Activated naive CD8-positive, alpha-beta T cell treated with anti-CD3 and anti-CD28 coated beads, Interleukin-2, amount 10 ng/mL, durations not matched to agents 7 days and 5 days (primary cell): ENCODE measurements at regions not wholly inside any gene's neighbourhood (a gene's known extent, or its start where the extent isn't known, plus 50 kb on each side); places are given as distances from the start of the nearest gene placed in this dataset.
A peak's percentile ranks its signal among the peaks of the same experiment; 100 is the strongest.

Experiments
- ATAC-seq: fragments of 150-1000 bp; cut with Tn5 transposase; one replicate; pipeline ENCODE4 v1.10.0; 2021; ENCODE audit warnings: low read depth, moderate library complexity
- POLR2A ChIA-PET: fragments of 350-600 bp; sonication (Branson Sonifier 250); formaldehyde crosslinking; loops from one replicate; lab custom pipeline; 2021; ENCODE audit warnings: antibody characterized with exemption; lab: Charles Lee
- DNase-seq: peaks from one replicate; pipeline ENCODE4 v3.0.0; 2021
- H3K27ac Mint-ChIP-seq: one replicate; pipeline ENCODE4 v1.8.0; 2022; ENCODE audit warnings: mild to moderate bottlenecking, mixed read lengths
- H3K27me3 Mint-ChIP-seq: one replicate; pipeline ENCODE4 v1.8.0; 2022; ENCODE audit warnings: mild to moderate bottlenecking, moderate library complexity, mixed read lengths
- H3K36me3 Mint-ChIP-seq: one replicate; pipeline ENCODE4 v1.8.0; 2021; ENCODE audit warnings: mild to moderate bottlenecking, mixed read lengths
- H3K4me1 Mint-ChIP-seq: one replicate; pipeline ENCODE4 v1.8.0; 2021; ENCODE audit warnings: mixed read lengths
- H3K4me3 Mint-ChIP-seq: one replicate; pipeline ENCODE4 v1.8.0; 2022; ENCODE audit warnings: mild to moderate bottlenecking, moderate library complexity, mixed read lengths
- H3K9me3 Mint-ChIP-seq: one replicate; pipeline ENCODE4 v1.8.0; 2021; ENCODE audit warnings: mixed read lengths

DNA sequence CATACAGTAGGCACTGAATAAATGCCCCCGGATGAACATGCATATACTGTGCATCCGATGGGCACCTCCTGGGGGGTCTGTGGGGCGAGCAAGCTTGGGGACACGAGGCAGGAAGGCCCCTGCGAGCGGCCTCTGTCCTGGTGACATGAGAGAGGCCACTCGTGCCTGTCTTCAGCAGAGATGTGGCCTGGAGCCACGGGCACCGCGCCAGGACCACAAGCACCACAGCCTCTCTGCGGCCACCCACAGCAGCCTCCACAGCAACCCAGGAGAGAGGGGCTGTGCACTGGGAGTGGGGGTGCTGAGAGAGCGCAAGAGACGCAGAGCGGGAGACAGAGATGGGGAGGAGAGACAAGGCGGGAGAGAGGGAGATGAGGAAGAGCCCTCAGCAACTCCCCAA lies 118.5 kb downstream of the RFLNA start:
- Mint-ChIP-seq H3K9me3 (no peaks in the 10 kb centered on the region), H3K4me3 (no peak overlapping the region)
- POLR2A ChIA-PET: no interaction called here

DNA sequence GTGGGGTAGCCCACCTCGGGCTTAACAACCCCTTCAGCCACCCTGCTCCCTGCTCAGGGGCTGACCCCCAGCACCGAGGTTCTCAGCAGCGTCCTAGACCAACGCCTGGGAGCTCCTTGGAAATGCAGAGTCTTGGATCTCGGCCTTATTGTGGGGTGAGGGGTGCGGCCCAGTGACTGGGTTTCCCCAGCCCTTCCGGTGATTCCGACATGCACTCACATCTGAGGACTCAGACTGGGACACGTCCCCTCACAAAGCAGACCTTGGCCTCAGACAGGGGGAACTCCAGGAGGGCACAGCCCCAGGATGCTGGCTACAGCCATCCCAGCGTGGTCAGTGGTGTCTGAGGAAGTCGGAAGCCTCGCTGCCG lies 117.7 kb downstream of the RFLNA start:
- Mint-ChIP-seq H3K27me3 (no peaks in the 10 kb centered on the region), H3K27ac (no peak overlapping the region), H3K9me3 (no peaks in the 10 kb centered on the region), H3K4me1 (peaks cover 5% of the 10 kb centered on the region), H3K36me3 (peaks cover 5% of the 10 kb centered on the region), H3K4me3 (no peak overlapping the region)
- DNase-seq (no peak), ATAC-seq (no peak)
- POLR2A ChIA-PET: no interaction called here

More for the DNA sequence above, 118.5 kb downstream of the RFLNA start:
- H3K36me3 Mint-ChIP-seq: peaks cover 5% of the 10 kb centered on the region
- no peaks in the 10 kb centered on the region for H3K27me3 Mint-ChIP-seq
- H3K4me1 Mint-ChIP-seq: peaks cover 5% of the 10 kb centered on the region
- ATAC-seq: no peak
- no peak for DNase-seq
- H3K27ac Mint-ChIP-seq: no peak overlapping the region

DNA sequence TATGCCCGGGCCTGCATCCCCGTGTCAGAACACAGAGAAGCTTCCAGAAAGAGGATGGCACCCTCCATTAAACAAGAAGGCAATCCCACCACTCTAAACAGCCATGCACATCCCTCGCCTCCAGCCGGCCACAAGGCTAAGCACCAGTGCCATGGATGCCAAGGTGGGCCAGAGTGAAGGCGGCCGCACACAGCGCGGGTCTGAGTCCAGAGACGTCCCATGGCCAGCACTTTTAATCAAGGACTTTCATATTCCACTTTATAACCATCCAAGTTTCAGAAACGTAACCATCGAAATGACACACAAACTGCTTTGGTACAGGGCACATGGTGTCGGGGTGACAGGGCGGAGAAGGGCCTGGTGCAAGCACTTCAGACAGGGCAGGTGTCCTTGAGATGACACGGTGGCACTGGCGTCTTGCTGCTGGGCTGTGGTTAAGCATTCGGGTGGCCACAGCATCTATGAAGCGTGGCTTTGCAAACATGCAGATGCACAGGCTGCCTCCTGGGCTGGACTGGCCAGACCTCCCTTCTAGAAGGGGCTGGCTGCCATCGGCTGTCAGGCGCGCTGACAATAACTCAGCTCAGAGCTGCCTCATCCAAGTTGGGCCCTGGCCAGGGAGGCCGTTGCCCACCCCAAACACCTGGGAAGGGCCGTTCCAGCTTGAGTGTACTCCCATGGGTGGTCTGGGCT lies 117.2 kb downstream of the RFLNA start:
- no peaks in the 10 kb centered on the region for H3K36me3 Mint-ChIP-seq
- no peaks in the 10 kb centered on the region for H3K27me3 Mint-ChIP-seq
- POLR2A ChIA-PET: no interaction called here
- DNase-seq (no peak), ATAC-seq (no peak)
- no peaks in the 10 kb centered on the region for H3K9me3 Mint-ChIP-seq
- no peak overlapping the region for H3K4me3 Mint-ChIP-seq
- no peak overlapping the region for H3K27ac Mint-ChIP-seq
- peaks cover 5% of the 10 kb centered on the region for H3K4me1 Mint-ChIP-seq

DNA sequence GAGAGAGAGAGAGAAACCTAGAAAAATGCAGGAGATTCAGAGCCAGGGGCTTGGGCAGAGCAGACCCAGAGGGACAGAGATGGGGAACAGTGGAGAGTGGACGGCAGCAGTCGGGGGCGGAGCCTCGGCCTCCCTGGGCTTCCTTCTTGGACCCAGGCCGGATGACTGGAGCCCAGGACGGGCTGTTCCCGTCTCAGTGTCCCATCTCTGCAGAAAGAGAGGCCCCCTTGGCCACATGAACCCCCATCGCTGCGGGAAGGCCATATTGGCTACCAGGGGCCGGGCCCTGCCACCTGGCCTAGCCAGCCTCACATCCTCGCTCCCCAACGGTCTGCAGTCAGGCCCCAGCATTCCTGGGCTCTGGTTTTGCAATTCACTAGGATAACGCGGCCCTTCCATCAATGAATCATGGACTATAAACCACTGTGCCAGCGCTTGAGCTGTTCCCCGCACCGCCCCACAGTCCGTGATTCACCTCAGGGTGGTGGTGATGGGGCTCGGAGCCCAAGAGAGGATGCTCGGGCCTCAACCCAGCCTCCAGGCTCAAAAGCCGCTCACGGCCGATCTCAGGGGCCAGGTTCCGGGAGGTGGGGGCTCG lies 116.5 kb downstream of the RFLNA start:
- ATAC-seq (no peak), DNase-seq (no peak)
- H3K36me3 Mint-ChIP-seq: no peaks in the 10 kb centered on the region
- H3K4me1 Mint-ChIP-seq: peaks cover 5% of the 10 kb centered on the region
- no peak overlapping the region for H3K4me3 Mint-ChIP-seq
- H3K27ac Mint-ChIP-seq: peak overlapping the region; percentile 60
- H3K27me3 Mint-ChIP-seq: no peaks in the 10 kb centered on the region
- no peaks in the 10 kb centered on the region for H3K9me3 Mint-ChIP-seq
- POLR2A ChIA-PET: no interaction called here

DNA sequence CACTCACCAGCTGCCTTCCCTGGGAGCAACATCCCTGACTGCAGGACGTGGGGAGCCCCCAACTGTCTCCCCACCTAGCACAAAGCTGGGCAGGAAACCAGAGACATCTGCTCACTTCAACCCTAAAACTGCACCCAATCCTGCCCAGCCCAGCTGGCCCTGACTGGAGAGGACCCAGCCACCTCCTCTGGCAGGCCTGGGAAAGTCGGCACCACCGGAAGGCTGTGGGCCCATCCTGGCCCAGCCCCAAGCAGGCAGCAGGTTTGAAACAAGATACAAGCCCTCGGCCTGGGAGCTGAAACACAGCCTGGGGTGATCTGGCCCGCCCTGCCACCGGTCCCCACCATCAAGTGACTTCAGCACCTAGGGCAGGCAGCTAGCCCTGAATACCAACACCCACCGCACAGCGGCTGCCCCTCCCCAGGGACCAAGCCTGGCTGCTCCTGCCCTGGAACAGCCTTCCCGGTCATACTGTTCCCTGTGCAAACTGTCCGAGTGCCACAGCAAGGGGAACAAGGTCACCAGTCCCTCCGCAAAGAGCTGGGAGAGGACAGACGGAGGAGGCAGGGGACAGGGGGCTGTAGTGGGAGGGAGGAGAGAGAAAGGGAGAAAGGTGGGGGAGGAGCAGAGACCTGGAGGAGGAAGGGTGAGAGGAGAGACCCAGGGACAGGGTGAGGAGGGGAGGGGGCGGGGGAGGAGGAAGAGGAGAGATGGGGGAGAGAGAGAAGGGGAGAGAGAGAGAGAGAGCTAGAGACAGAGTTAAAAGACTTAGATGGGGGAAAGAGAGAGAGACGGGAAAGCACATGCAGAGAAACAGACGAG lies 115.7 kb downstream of the RFLNA start:
- Mint-ChIP-seq H3K4me1 (peaks cover 5% of the 10 kb centered on the region), H3K27ac (peak overlapping the region; percentile 60), H3K4me3 (no peak overlapping the region), H3K9me3 (no peaks in the 10 kb centered on the region), H3K27me3 (no peaks in the 10 kb centered on the region), H3K36me3 (no peaks in the 10 kb centered on the region)
- no peak for DNase-seq
- POLR2A ChIA-PET: interaction anchor here (1.3 kb wide), 1 partner anchor 21 kb away, joined by 4 read pairs; no protein-coding TSS in a partner anchor
- ATAC-seq: no peak

DNA sequence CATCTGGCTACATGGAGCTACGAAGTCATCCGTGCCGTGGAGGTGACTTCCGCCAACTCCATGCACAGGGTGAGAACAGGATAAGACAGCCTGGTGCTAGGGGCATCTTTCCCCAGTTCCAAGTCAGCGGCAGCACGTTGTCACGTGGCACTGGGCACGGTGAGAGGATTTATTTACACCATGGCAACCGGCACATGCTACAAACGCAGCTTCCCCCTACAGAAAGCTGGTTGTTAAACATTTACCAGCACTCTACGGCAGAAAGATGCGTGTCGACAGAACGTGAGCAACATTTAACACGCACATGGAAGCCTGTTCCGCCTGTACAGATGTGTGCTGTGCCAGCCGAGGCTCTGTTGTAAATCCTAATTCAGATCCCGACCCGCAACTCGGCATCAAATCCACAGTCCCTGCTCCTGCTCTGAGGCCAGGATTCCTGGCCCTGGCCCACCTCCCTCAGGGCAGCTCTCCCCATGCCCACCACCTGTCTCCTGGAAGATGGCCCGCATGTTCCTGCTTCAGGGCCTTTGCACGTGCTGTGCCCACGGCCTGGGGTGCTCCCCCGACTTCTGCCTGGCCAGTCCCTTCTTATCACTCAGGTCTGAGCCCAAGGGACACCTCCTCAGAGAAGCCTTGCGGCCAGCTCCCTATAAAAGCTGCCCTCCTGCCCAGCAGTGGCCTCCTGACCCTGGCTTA lies 114.1 kb downstream of the RFLNA start:
- Mint-ChIP-seq H3K9me3 (no peaks in the 10 kb centered on the region), H3K27ac (no peak overlapping the region), H3K36me3 (no peaks in the 10 kb centered on the region), H3K4me1 (peaks cover 8% of the 10 kb centered on the region), H3K4me3 (no peak overlapping the region), H3K27me3 (no peaks in the 10 kb centered on the region)
- POLR2A ChIA-PET: no interaction called here
- ATAC-seq: no peak
- no peak for DNase-seq

DNA sequence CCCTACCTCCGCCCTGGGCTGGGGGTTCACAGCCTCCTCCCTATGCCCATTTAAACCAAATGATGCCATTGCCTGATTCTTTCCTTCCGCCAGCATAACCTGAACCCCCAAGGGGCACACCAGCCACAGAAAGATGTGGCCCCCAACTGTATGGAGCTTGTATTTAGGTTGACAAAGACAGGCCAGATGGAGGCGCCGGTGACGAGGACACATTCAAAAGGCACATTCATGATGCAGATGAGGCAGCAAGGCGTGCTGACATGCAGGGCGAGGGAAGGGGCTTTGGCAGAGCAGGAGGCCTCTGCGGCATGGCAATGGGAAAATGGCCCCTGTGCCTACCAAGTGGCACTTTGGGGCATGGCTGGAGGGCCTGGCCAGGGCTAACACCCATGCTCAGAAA lies 112.2 kb downstream of the RFLNA start:
- no peaks in the 10 kb centered on the region for H3K27me3 Mint-ChIP-seq
- no peaks in the 10 kb centered on the region for H3K9me3 Mint-ChIP-seq
- DNase-seq (no peak), ATAC-seq (no peak)
- no peak overlapping the region for H3K27ac Mint-ChIP-seq
- no peaks in the 10 kb centered on the region for H3K36me3 Mint-ChIP-seq
- POLR2A ChIA-PET: no interaction called here
- peaks cover 8% of the 10 kb centered on the region for H3K4me1 Mint-ChIP-seq
- H3K4me3 Mint-ChIP-seq: no peak overlapping the region

DNA sequence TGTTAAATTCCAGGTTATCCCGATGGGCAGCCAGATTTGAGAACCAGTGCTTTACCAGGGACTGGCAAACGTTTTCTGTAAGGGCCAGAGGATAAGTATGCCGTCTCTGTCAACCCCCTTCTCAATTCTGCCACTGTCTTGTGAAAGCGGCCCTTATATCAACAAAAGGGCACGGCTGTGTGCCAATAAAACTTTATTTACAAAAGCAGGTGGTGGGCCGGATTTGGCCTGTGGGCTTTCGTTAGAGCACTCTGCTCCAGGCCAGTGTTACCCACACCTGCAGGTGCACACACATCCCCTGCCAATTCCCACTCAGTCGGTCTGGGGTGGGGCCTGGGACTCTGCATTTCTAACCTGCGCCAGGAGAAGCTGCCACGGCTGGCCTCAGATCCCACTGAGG lies 111.2 kb downstream of the RFLNA start:
- ATAC-seq (no peak), DNase-seq (no peak)
- Mint-ChIP-seq H3K4me1 (peaks cover 7% of the 10 kb centered on the region), H3K27ac (no peak overlapping the region), H3K9me3 (no peaks in the 10 kb centered on the region), H3K36me3 (peaks cover 2% of the 10 kb centered on the region), H3K4me3 (no peak overlapping the region), H3K27me3 (no peaks in the 10 kb centered on the region)
- POLR2A ChIA-PET: no interaction called here

DNA sequence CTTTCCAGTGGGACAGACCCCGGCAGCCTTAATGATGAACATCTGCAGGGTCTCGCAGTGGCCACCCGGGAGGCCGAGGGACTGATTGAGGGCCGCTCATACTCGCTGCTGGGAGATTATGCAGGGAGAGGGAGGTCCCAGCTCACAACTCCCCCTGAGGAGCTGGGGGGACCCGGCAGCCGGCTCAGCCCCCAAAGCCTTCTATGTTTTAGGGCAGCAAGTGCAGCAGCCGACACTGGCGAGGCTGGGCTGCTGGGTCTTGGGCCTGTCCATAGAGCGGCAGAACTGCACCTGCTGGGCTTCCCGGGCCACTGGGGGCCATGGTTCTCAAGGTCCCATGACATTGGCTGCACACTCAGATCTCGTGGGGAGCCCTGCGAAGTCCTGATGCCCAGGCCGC lies 110.7 kb downstream of the RFLNA start:
- Mint-ChIP-seq H3K9me3 (no peaks in the 10 kb centered on the region), H3K4me1 (peaks cover 5% of the 10 kb centered on the region), H3K36me3 (peaks cover 2% of the 10 kb centered on the region), H3K27me3 (no peaks in the 10 kb centered on the region), H3K4me3 (no peak overlapping the region), H3K27ac (no peak overlapping the region)
- POLR2A ChIA-PET: no interaction called here
- no peak for DNase-seq
- no peak for ATAC-seq

DNA sequence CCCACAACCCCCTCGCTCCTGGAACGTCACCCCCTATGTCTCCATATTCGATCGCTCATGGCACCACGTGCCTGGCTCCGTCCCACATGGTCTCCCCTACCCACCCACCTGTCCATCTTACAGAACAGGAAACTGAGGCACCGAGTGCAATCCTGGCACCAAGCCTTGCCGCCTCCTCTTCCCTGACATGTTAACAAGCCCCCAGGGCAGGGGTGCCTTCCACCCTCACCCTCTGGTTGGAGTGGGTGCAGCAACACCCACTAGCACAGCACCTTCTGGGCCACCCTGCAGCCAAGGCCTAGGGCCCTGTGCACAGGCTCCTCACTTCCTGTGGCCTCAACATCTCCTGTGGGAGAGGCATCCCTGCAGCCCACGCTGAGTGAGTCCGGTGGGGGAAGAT lies 110.3 kb downstream of the RFLNA start:
- no peak for ATAC-seq

DNA sequence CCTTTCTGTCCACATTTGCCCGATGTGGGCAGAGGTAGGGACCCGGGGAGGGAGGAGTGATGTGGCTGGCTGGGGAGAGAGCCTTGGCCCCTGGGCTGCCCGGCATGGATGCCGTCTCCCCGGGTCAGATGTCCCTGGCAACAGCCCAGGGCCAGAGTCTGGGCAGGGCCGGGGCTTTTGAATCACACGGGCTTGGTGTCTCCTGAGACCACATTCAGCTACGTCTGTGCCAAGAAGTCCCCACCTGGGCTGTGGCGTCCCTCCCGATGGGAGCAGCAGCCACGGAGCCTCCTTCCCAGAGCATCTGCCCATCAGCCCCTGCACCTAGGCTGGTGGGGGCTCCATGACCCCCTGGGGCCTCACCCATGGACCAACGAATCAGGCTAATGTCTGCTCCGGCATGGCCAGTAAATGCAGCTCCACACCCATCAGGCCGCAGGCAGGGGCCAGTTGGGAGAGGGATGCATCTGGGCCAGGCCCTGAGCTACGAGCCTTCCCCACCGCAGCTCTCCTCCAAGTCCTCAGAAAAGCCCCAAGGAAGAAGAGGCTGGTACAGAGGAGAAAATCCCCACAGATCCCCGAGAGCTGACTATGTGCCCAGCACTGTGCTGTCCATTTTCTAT lies 109.4 kb downstream of the RFLNA start:
- Mint-ChIP-seq H3K27me3 (no peaks in the 10 kb centered on the region), H3K4me3 (no peak overlapping the region), H3K9me3 (no peaks in the 10 kb centered on the region), H3K27ac (no peak overlapping the region), H3K36me3 (peaks cover 4% of the 10 kb centered on the region), H3K4me1 (peaks cover 3% of the 10 kb centered on the region)
- DNase-seq (no peak), ATAC-seq (no peak)
- POLR2A ChIA-PET: interaction anchor here (0.5 kb wide), 1 partner anchor 465 kb away, joined by 3 read pairs; no protein-coding TSS in a partner anchor

More for the DNA sequence above, 110.3 kb downstream of the RFLNA start:
- no peaks in the 10 kb centered on the region for H3K9me3 Mint-ChIP-seq
- DNase-seq: no peak
- no peak overlapping the region for H3K4me3 Mint-ChIP-seq
- POLR2A ChIA-PET: no interaction called here
- peaks cover 5% of the 10 kb centered on the region for H3K4me1 Mint-ChIP-seq
- no peaks in the 10 kb centered on the region for H3K27me3 Mint-ChIP-seq
- peaks cover 2% of the 10 kb centered on the region for H3K36me3 Mint-ChIP-seq
- H3K27ac Mint-ChIP-seq: no peak overlapping the region

DNA sequence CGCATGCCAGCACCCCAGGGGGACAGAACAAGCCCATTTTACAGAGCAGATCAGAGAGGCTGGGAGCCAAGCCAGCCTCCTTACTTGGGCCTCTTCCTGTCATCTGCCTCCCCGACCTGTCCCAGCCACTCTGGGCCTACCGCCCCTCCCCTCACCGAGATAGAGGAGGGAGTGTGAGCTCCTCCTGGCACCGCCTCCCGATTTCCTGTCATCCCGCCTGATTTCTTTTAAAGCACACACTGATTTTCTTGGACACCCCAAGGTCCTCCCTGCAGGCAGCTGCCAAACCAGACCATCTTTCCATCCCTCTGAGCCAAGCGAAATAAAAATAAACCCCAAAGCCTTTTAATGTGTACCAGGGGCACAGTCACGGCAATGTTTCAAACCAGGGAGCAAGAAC lies 108.4 kb downstream of the RFLNA start:
- peaks cover 3% of the 10 kb centered on the region for H3K4me1 Mint-ChIP-seq
- H3K36me3 Mint-ChIP-seq: peaks cover 4% of the 10 kb centered on the region
- DNase-seq (no peak), ATAC-seq (no peak)
- H3K9me3 Mint-ChIP-seq: no peaks in the 10 kb centered on the region
- H3K27ac Mint-ChIP-seq: no peak overlapping the region
- POLR2A ChIA-PET: no interaction called here
- H3K27me3 Mint-ChIP-seq: no peaks in the 10 kb centered on the region
- no peak overlapping the region for H3K4me3 Mint-ChIP-seq
